ENCODE measurements at regions not wholly inside any gene's neighbourhood (a gene's known extent, or its start where the extent isn't known, plus 50 kb on each side); places are given as distances from the start of the nearest gene placed in this dataset.

GRCh38 chr6:44049163-44049988 lies 77.9 kb downstream of the MRPL14 start:
- Histone ChIP-seq H3K4me2 (ENCODE audit: insufficient read depth, low read length) (no peak overlapping the region), H3K4me1 (ENCODE audit: control insufficient read depth, extremely low read depth, insufficient read depth, low read length) (peaks cover 13% of the 10 kb centered on the region), H3K9me1 (replicated peaks; ENCODE audit: control insufficient read depth, extremely low read depth, insufficient read depth, low read length) (no peaks in the 10 kb centered on the region), H3K27me3 (ENCODE audit: control insufficient read depth in 2 of 2, insufficient read depth in 2 of 2, low read length in 2 of 2) (no peaks in the 10 kb centered on the region), H3K4me3 (replicated peaks in 1 of 3; ENCODE audit: insufficient read depth in 1 of 3, low read depth in 1 of 3, low read length in 3 of 3) (no peak overlapping the region), H3K36me3 (ENCODE audit: control insufficient read depth in 2 of 2, extremely low read depth in 1 of 2, insufficient read depth in 2 of 2, low read length in 2 of 2) (no peaks in the 10 kb centered on the region), H2AFZ (ENCODE audit: low read depth, low read length) (no peak overlapping the region), H3K9me3 (replicated peaks; ENCODE audit: control insufficient read depth, insufficient read depth, low read length) (no peaks in the 10 kb centered on the region), H3K27ac (ENCODE audit: insufficient read depth, low read depth, low read length) (no peak overlapping the region), H4K20me1 (replicated peaks; ENCODE audit: control insufficient read depth, extremely low read depth, insufficient read depth, low read length) (no peaks in the 10 kb centered on the region), H3K9ac (replicated peaks; ENCODE audit: extremely low read depth, insufficient read depth, low read length) (no peak overlapping the region), H3K79me2 (ENCODE audit: control insufficient read depth, insufficient read depth, low read length) (no peaks in the 10 kb centered on the region)
- ChIA-PET POLR2A (no interaction called here), CTCF (interaction anchor here (1.1 to 1.3 kb wide), 3 partner anchors 13 to 47 kb away, joined by 3 to 4 read pairs (median 3); no protein-coding TSS in a partner anchor)
- intact Hi-C loops (cut with micrococcal nuclease) = no loop called here
- dilution Hi-C loops (cut with MboI; ENCODE audit: extremely low pct_ligation_motif_present, low sequenced_read_pairs) = no loop called here
- TF ChIP-seq CTCF (IDR thresholded peaks at IDR 0.05; ENCODE audit: extremely low read depth in 1 of 2, insufficient read depth in 1 of 2, low read depth in 1 of 2, low read length in 2 of 2) (no peak), MAX (IDR thresholded peaks at IDR 0.05; ENCODE audit: insufficient read depth, insufficient read length) (no peak), JUN (IDR thresholded peaks at IDR 0.05; ENCODE audit: borderline replicate concordance, insufficient read depth, insufficient read length, low read depth) (no peak), POLR2AphosphoS5 (IDR thresholded peaks at IDR 0.05; ENCODE audit: insufficient read depth, low read depth, low read length) (no peak), POLR2A (IDR thresholded peaks at IDR 0.05; ENCODE audit: low read depth, low read length) (no peak), GATA2 (IDR thresholded peaks at IDR 0.05; ENCODE audit: insufficient read depth, insufficient read length, low read depth, low read length) (no peak), FOS (IDR thresholded peaks at IDR 0.05; ENCODE audit: borderline replicate concordance, insufficient read depth, low read length) (no peak), MYC (IDR thresholded peaks at IDR 0.05; ENCODE audit: low read depth, low read length) (no peak), EZH2 (IDR thresholded peaks at IDR 0.05; ENCODE audit: borderline replicate concordance, low read depth, low read length, severe bottlenecking) (no peak)
- BruUV-seq (replicated peaks) = no TSS peak
- no peak for DNase-seq (ENCODE audit: low read depth, low spot score)
- FAIRE-seq = no peak

Data from endothelial cell of umbilical vein (primary cell).